GM21737 (cell line): ENCODE measurements at regions not wholly inside any gene's neighbourhood (a gene's known extent, or its start where the extent isn't known, plus 50 kb on each side); places are given as distances from the start of the nearest gene placed in this dataset.
"Not testable (repeated sequence)": the region's sequence is repeated elsewhere in the genome, so short reads cannot be mapped to it uniquely, and the experiment has no call there.

ENCODE experiments used
- ATAC-seq: cut with Tn5 transposase; IDR thresholded peaks from one replicate; pipeline ENCODE4 v1.9.1; 2021; ENCODE audit warnings: mild to moderate bottlenecking, moderate library complexity; ENCODE audit not compliant: unreplicated experiment

DNA sequence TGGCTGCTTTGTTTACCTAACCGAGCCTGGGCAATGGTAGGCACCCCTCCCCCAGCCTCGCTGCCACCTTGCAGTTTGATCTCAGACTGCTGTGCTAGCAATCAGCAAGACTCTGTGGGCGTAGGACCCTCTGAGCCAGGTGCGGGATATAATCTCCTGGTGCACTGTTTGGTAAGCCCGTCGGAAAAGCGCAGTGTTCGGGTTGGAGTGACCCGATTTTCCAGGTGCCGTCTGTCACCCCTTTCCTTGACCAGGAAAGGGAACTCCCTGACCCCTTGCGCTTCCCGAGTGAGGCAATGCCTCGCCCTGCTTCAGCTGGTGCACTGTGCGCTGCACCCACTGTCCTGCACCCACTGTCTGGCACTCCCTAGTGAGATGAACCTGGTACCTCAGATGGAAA is 482.2 kb upstream of the SMC2 start:
- ATAC-seq = not testable (repeated sequence)

GRCh38 chr9:103615994-103616393 is 478.1 kb upstream of the SMC2 start:
- ATAC-seq = no peak

- ATAC-seq = no peak
These were observed 477.1 kb upstream of the SMC2 start for GRCh38 chr9:103617046-103617445.

DNA sequence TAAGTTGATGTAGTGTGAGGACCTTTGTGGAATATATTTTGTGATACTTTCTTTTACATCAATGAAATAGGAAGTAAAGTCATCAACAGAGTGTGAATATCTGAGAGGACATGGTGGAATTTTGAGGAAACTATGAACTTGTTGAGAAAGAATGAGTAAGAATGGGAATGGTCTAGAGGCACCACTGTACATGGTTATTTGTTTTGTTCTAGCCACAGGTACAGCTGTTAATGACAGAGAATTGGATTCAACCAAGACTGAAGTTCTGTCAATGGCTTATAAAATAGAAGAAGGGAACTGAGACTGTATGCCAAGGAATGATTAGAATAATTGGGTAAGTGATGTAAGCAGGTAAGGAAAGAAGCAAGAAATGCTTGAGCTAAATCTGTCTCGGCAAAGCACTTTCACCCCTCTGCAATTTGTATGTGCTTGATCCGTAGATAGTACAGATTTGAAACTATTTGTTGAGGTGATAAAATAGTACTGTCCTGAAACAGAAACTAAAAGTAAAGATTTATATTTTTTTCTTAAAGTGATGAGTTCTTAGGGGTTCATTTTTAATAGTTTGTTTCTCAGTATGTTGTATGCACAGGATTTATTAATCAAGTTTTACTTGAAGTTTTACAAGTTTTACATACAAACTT is 468.8 kb upstream of the SMC2 start:
- ATAC-seq = no peak

- ATAC-seq = no peak
These were observed 466.4 kb upstream of the SMC2 start for GRCh38 chr9:103627731-103628130.

- ATAC-seq = no peak
These were observed 445.0 kb upstream of the SMC2 start for GRCh38 chr9:103649086-103649485.

GRCh38 chr9:103658156-103658555 is 436.0 kb upstream of the SMC2 start:
- no peak for ATAC-seq

GRCh38 chr9:103660830-103661229 is 433.3 kb upstream of the SMC2 start:
- no peak for ATAC-seq

- no peak for ATAC-seq
These were observed 432.4 kb upstream of the SMC2 start for GRCh38 chr9:103661663-103662062.

DNA sequence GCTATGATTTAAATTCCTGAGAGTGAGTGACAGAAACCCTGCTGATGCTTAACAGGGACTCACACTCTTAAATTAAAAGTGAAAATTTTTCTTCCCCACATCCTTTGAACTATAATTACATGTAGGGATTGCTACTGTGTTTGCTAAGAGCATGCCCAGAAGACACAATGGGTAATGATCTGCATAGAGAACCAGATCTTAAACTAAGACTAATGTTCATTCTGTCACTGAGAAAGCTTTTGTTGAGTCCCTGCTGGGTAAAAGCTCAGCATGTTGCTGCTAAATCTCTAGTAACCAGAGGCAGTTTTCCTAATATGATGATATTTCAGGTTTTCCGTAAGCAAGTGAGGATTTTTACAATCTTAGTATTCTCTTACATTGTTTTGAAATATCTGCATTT is 424.8 kb upstream of the SMC2 start:
- ATAC-seq = no peak

DNA sequence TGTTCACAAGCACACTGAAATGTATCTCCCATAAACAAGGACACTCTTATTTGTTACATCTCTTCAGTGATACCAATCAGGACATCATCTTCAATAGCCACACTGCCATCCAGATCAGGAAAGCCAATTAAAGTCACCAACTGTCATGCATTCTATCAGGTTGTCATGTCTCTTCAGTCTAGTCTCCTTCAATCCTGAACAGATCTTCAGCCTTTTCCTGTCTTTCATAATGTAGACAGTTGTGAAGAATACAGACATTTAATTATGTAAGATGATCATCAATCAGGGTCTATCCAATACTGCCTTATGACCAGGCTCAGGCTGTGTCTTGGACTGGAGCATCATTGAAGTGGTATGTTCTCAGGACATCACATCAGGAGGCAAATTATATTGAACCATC is 419.8 kb upstream of the SMC2 start:
- ATAC-seq = no peak

DNA sequence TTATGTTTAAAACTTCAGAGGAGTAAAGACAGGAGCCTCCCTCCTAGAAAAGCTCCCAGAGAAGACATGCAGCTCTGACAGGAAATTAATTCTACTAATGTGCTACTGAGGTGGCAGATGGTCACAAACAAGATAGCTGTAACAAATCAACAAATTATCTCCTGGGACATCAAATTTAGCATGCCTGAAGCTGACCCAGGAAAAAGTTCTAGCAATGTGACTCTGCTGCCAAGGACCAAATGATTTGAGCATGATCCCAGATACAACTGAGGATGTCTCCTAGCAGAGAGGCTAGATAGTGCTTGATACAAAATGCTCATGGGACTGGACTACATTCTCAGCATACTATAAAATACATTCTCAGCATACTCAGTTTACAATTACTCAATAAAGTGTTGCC is 413.5 kb upstream of the SMC2 start:
- no peak for ATAC-seq

GRCh38 chr9:103681435-103681834 is 412.7 kb upstream of the SMC2 start:
- no peak for ATAC-seq

DNA sequence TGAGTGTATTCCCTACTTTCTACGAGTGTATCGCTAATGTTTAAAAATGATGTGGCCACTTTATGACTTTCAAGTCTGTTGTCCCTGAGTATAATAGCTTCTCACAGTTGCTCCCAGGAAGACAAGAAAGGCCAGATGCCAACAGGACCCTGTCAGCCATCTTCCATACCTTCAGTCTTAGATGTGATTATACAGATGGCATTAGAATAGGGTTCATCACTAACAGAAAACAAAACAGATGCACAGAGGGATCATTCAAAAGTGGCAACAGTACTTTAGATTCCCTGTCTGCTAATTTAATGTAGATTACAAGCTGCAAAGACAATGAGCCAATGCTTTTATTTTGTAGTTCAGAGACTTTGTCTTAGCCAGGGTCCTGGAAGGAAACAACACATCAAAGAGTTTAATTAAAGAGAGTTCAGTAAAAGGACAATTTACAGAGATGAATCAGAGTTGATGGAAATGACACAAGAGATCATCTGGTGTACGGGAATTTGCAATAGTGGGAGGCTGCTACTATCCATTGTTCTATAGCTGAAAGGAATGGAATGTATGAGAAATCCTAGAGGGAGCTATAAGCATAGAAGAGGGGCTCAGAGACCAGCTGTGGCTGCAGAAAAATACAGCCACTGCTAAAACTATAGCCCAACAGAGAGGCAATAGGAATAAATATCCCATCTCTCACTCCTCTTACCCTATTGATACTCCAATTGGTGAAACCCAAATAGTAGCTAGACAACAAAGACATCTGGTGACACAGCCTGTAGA is 393.7 kb upstream of the SMC2 start:
- ATAC-seq = no peak

DNA sequence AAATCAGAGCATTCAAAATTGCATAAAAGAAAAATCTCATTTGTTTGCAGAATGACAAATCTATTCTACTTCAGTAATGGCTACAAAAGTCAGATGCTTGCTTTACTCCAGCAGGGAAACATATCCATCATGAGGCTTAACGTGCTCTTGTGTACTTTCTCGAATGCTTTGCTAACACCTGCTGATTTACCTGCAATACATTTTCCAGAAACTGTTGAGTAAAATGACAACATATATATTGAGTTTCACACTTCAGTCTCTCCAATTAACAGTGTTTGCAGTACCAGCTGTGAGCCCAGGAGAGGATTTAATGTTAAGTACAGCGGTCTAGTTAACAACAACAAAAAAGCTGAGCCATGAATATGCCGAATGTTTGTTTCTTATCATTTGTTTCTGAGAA is 391.5 kb upstream of the SMC2 start:
- ATAC-seq = no peak

- ATAC-seq = no peak
These were observed 386.9 kb upstream of the SMC2 start for GRCh38 chr9:103707181-103707580.

GRCh38 chr9:103709366-103709765 is 384.7 kb upstream of the SMC2 start:
- no peak for ATAC-seq

DNA sequence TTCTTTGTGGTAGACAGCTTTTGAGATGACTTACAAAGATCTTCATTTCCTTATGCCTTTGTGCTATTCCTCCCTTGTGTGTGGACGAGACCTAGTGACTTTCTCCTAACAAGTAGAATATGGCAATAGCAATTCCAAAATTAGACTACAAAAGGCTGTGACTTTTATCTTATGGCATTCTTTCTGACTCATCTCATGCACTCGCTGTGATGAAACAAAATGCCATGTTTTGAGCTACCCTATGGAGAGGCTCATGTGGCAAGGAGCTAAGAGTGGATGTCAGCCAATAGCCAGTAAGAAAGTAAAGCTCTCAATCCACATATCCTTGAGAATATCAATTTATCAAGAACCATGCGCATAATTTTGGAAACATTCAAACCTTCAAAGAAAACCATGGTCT is 380.5 kb upstream of the SMC2 start:
- no peak for ATAC-seq

GRCh38 chr9:103714992-103715391 is 379.1 kb upstream of the SMC2 start:
- ATAC-seq = no peak

DNA sequence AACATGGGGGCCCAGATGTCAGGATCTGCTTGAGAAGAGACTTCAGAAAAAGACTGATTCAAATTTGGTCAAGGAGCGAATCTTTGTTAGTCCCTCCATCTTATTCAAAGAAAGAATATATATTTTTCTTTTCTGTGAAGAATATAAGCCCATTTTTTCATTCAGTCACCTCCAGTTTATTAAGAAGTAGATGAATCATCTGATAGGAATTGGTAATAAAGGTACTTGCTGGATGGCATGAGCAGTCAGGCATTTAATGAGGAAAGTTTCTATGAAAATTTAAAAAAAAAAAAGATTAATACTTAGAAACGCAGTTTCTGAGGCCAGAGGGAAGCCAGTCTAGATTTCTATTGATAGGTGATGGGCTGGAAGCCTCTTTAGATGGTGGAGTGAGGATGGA is 373.1 kb upstream of the SMC2 start:
- no peak for ATAC-seq

DNA sequence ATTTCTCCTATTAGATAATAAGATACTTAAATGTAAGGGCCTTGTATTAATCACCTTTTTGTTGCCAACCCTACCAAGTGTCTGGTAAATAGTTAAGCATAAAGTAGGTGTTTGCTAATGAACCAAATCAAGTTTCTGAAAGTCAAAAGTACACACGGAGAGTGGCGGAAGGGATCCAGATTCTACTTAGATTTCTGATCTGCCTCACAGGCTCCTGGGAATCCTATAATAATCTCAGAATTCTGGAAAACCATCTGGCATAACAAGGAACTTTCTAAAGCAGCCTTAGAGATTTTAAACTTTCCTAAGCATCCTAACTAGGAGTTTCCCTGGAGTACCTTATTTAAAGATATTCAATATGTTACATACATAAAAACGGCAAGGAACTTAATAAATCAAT is 363.2 kb upstream of the SMC2 start:
- no peak for ATAC-seq

DNA sequence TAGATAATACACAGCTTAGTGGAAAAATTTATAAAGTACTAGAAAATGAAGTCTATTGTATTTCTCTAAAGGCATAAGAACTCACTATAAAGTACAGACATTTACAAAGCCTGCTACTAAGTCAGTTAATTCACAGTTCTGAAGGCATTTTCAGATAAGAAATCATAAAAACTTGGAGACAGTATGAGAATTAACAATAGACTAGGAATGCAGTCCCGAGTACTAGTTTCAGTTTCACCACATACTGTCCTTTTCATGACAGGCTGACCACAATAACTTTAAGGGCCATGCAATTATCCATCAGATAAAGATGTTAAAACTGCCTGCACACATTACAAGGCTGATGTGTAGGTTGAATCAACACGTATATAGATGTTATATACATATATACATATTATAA is 362.6 kb upstream of the SMC2 start:
- ATAC-seq = no peak

- no peak for ATAC-seq
These were observed 359.6 kb upstream of the SMC2 start for GRCh38 chr9:103734471-103734870.
